ENCODE measurements at regions not wholly inside any gene's neighbourhood (a gene's known extent, or its start where the extent isn't known, plus 50 kb on each side); places are given as distances from the start of the nearest gene placed in this dataset.

GRCh38 chr3:152943645-152944044 lies 108.7 kb downstream of the P2RY1 start:
- no peak for TF ChIP-seq CTCF (IDR thresholded peaks at IDR 0.05)
- TF ChIP-seq POLR2AphosphoS5 (IDR thresholded peaks at IDR 0.05), result no peak
- TF ChIP-seq POLR2A (IDR thresholded peaks at IDR 0.05), result no peak
